ENCODE measurements at regions not wholly inside any gene's neighbourhood (a gene's known extent, or its start where the extent isn't known, plus 50 kb on each side); places are given as distances from the start of the nearest gene placed in this dataset.

DNA sequence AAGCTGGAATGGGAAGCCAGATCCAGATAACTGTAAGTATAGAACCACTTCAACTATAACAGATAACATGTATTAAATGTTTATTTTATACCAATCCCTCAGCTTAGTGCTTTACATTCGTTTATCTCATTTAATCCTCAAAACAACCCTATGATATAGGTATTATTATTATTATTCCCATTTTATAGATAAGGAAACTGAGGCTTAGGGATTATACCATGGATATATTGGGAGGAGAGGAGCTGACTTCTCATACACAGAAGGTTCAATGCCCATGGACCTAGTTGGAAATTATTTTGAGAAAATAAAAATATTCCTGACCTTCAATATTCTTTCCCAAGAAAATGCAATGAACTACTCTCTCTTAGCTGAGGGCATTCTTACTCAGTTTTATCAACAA is 140.4 kb upstream of the C11orf58 start:
- TF ChIP-seq GATA2 (IDR thresholded peaks at IDR 0.05; ENCODE audit: low read depth, low read length) (no peak), GATA3 (IDR thresholded peaks at IDR 0.05; ENCODE audit: low read depth, low read length) (no peak)

DNA sequence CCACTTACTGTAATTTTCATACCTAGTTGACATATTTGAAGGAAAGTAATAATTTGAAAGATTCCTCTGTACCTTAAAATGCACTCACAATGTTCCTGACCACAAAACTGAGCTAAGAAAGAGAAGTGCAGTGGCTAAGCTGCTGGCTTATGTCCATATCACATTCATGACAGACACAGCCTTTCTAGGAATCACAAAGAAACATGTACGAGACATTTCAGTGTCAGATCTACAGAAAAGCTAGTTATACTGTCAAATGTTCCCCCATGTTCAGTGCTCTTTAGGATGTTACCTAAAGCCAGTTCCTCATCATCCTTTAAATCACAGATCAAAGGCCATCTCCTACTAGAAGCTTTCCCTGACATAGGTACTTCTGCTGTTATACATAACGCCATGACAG is 142.2 kb upstream of the C11orf58 start:
- TF ChIP-seq GATA2 (IDR thresholded peaks at IDR 0.05; ENCODE audit: low read depth, low read length) (no peak), GATA3 (IDR thresholded peaks at IDR 0.05; ENCODE audit: low read depth, low read length) (no peak)

DNA sequence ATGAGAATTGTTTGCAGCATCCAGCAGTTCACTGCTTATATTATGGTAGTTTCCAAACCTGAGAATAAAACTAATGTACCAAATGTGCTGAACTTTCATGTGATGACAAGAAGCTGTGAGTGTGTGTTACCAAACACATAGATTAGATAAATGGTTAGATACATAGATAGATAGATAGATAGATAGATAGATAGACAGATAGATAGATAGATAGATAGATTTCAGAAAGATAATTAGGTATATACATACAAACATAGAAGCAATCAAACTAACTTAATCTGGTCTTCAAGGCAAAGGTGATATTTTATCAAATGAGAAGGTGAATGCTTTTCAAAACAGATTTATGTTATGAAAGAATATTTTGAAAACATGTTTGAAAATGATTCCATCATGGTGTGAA is 147.3 kb upstream of the C11orf58 start:
- TF ChIP-seq GATA3 (IDR thresholded peaks at IDR 0.05; ENCODE audit: low read depth, low read length) (no peak), GATA2 (IDR thresholded peaks at IDR 0.05; ENCODE audit: low read depth, low read length) (no peak)

DNA sequence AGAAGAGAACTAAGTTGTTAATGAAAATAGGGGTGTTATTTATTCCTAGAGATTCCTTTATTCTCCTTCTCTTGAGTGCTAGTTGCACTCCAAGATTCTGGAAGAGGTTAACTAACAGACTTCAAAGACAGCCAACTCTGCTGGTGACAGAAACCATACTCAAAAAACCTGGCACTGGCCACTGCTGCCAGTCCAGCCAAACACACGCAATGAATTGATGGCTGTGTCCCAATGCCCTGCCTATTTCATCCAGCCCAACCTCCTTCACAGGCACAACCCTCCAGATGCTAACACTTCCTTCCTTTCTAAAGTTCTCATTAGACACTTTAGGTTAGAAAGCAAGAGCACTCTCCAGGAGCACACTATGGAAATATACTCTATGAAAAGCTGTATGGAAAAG is 150.8 kb upstream of the C11orf58 start:
- TF ChIP-seq GATA2 (IDR thresholded peaks at IDR 0.05; ENCODE audit: low read depth, low read length) (no peak), GATA3 (IDR thresholded peaks at IDR 0.05; ENCODE audit: low read depth, low read length) (no peak)

DNA sequence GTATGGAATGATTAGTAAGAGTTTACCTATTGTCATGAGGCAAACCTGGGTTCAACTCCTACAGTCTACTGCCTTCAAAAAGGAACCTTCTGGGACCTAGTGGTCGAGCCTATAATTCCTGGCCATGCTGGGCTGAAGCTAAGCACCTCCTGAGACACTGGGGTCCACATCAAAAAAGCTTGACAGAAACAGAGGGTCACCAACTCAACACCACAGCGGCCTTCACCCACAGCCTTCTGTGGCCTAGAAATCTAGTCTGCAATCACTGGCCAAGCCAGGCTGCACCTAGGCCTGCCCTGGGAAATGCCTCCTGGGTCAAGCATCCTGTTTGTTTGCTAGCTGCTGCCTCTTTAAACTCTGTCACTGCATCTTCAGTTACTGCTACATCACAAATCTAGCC is 153.9 kb upstream of the C11orf58 start:
- TF ChIP-seq GATA3 (IDR thresholded peaks at IDR 0.05; ENCODE audit: low read depth, low read length), result no peak
- no peak for TF ChIP-seq GATA2 (IDR thresholded peaks at IDR 0.05; ENCODE audit: low read depth, low read length)

DNA sequence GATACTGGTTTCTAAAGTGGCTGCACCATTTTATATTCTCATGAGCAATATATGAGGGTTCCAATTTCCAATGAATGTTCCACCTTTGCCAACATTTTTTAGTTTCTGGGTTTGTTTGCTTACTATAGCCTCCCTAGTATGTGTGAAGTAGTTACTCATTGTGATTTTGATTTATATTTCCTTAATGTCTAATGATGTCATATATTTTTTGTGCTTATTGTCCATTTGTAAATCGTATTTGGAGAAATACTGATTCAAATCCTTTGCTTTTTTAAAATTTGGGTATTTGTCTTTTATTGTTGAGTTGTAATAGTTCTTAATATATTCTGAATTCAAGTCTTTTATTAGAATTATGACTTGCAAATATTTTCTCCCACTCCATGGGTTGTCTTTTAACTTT is 161.0 kb upstream of the C11orf58 start:
- TF ChIP-seq GATA3 (IDR thresholded peaks at IDR 0.05; ENCODE audit: low read depth, low read length) (no peak), GATA2 (IDR thresholded peaks at IDR 0.05; ENCODE audit: low read depth, low read length) (no peak)

DNA sequence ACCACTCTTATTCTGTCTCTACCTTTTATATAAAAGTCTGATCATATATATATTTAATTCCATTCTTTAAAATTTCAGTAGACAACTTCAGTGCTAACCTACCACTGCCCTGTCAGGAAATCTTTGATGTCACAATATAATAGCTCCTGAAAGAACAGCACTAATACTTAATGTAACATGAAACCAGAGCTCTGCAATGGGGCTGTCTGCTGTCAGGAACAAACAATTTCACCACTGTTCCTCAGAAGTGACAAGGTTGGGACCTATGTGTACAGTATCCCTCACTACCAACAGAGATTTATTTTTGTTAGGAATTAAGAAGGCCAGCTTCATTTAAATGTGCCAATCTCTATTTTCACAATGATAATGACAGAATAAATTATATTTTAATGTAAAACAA is 165.5 kb upstream of the C11orf58 start:
- TF ChIP-seq GATA3 (IDR thresholded peaks at IDR 0.05; ENCODE audit: low read depth, low read length) (no peak), GATA2 (IDR thresholded peaks at IDR 0.05; ENCODE audit: low read depth, low read length) (no peak)

DNA sequence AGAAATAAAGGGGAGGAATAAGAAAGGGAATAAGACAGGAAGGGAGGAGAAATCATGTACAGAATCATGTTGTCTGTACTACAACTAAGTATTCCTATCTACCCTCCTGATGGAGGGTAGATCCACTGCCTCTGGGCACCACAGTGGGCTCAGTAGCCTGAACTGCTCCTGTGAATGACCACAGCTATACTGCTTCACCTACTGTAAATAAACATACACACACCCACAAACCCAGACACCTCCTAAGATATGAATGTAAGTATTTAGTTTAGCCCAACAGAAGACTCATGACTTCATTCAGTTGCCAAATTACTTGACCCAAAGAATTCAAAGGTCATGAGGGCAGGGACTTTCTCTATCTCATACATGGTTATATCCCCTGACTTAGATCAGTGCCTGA is 177.3 kb upstream of the C11orf58 start:
- no peak for TF ChIP-seq GATA3 (IDR thresholded peaks at IDR 0.05; ENCODE audit: low read depth, low read length)
- TF ChIP-seq GATA2 (IDR thresholded peaks at IDR 0.05; ENCODE audit: low read depth, low read length), result no peak

DNA sequence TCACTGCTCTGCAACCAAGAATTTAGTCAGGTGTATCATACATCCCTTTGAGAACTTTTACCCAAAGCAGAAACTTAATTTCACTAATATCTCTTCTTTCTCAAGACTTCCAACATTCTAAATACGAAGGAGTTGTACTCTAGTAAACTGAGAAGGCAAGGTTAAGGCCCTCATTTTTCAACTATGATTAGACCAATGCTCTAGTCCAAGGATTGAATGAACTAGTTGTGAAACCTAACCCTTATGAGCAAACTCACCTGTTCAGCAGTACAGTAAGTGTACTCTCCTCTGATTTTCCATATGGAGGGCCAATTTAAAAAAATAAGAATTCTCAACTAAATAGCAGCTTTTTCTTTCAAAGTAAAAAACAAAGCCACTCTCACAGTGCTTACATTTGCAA is 180.0 kb upstream of the C11orf58 start:
- TF ChIP-seq GATA3 (IDR thresholded peaks at IDR 0.05; ENCODE audit: low read depth, low read length) (no peak), GATA2 (IDR thresholded peaks at IDR 0.05; ENCODE audit: low read depth, low read length) (no peak)

DNA sequence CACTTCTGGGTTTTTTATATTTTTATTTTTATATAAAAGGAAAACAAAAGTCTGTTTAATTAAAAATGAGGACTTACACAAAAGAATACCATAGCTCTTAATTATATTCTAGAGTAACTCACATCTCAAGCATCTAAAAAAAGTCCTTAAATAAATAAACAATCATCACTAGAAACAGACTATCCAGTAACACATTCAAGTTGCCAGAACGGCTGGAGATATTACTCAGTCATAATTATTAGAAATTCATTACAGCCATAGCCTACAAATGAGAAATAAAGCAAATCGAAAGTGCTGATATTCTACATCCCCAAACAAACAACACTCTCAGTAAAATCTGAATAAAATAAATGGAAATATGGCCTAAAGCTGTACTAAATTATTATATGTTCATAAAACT is 182.5 kb upstream of the C11orf58 start:
- TF ChIP-seq GATA2 (IDR thresholded peaks at IDR 0.05; ENCODE audit: low read depth, low read length) (no peak), GATA3 (IDR thresholded peaks at IDR 0.05; ENCODE audit: low read depth, low read length) (no peak)

DNA sequence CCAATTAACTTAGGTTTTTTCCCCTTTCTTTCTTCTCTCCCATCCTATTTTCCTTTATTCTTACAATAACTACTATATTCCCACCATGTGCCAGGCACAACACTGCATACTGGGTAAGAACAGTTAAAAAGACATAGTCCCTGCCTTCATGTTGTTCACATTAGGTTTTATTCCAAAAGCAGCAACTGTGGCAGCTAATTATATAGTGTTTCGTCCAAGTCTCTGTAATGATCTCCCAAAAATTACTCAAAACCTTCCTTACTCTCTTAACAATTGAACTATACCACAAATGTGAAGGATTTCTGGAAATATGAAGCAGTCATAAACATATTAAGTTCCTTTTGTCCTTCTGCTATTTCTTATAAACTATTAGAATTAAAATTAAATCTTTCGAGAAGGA is 184.1 kb upstream of the C11orf58 start:
- TF ChIP-seq GATA2 (IDR thresholded peaks at IDR 0.05; ENCODE audit: low read depth, low read length) (no peak), GATA3 (IDR thresholded peaks at IDR 0.05; ENCODE audit: low read depth, low read length) (no peak)

DNA sequence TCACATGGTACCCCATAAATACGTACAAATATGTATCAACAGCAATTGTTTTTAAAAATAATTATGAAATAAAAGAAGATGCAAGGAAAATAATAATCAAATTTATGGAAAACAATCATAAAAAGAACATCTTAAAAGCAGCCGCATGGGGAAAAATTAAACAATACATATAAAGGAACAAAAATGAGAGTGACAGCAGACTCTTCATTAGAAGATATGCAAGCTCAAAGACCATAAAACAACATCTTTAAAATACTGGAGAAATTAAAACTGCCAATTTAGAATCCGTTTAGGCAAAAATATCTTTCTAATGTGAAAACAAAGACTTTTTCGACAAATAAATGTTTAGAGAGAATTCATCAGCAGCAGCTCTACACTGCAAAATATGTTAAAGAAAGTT is 190.6 kb upstream of the C11orf58 start:
- TF ChIP-seq GATA2 (IDR thresholded peaks at IDR 0.05; ENCODE audit: low read depth, low read length) (no peak), GATA3 (IDR thresholded peaks at IDR 0.05; ENCODE audit: low read depth, low read length) (no peak)

DNA sequence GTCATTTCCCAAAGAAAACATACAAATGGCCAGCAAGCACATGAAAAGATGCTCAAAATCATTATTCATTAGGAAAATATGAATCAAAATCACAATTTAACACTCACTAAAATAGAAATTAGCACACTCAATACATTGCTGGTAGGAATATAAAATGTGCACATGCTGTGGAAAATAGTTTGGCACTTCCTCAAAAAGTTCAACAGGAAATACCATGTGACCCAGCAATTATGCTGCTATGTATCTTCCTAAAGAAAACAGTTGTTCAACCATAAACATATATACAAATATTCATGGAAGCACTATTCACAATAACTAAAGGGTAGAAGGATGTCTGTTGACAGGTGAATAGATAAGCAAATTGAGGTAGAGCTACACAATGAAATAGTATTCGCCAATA is 187.3 kb upstream of the SOX6 start:
- no peak for TF ChIP-seq GATA3 (IDR thresholded peaks at IDR 0.05; ENCODE audit: low read depth, low read length)
- no peak for TF ChIP-seq GATA2 (IDR thresholded peaks at IDR 0.05; ENCODE audit: low read depth, low read length)

DNA sequence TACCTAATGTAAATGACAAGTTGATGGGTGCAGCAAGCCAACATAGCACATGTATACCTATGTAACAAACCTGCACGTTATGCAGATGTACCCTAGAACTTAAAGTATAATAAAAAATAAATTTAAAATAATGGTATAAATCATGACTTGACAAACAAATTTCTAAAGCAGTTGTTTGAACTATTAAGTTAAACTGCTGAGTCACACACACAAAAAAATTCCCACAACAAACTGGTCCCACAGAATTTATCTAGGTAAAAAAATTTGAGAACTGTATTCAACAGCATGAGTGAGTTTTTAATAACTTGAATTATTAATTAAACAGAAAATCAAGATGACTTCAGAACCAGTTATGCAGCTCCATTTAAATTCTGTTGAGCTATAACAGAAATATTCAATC is 186.0 kb upstream of the SOX6 start:
- TF ChIP-seq GATA2 (IDR thresholded peaks at IDR 0.05; ENCODE audit: low read depth, low read length) (no peak), GATA3 (IDR thresholded peaks at IDR 0.05; ENCODE audit: low read depth, low read length) (no peak)

DNA sequence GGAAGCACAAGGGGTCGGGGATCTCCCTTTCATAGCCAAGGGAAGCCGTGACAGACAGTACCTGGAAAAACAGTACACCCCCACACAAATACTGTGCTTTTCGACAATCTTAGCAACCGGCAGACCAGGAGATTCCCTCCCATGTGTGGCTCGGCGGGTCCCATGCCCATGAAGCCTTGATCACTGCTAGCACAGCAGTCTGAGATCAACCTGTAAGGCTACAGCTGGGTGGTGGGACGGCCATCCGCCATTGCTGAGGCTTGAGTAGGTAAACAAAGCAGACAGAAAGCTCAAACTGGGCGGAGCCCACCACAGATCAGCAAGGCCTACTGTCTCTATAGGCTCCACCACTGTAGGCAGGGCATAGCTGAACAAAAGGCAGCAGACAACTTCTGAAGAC is 180.2 kb upstream of the SOX6 start:
- TF ChIP-seq GATA3 (IDR thresholded peaks at IDR 0.05; ENCODE audit: low read depth, low read length) (no peak), GATA2 (IDR thresholded peaks at IDR 0.05; ENCODE audit: low read depth, low read length) (no peak)

DNA sequence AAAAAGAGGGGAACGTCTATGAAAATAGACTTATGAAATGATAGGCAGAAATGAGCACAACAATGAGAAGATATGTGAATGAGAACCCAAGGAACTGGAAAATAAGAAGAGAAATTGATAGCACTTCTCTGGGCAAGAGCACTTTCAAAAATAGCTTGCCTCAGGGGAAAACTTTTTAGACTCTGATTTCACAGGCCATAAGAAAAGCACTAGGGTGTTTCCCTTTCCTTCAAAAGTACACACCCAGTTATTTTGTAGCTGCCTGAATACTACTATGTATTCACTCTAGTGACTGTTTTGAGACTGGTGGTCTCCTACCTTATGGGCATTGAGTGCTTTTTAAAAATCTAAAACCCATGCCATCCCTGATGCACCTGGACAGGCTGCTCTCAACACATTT is 172.3 kb upstream of the SOX6 start:
- TF ChIP-seq GATA3 (IDR thresholded peaks at IDR 0.05; ENCODE audit: low read depth, low read length), result no peak
- TF ChIP-seq GATA2 (IDR thresholded peaks at IDR 0.05; ENCODE audit: low read depth, low read length), result no peak
